MM.1S (cell line): ENCODE measurements at regions not wholly inside any gene's neighbourhood (a gene's known extent, or its start where the extent isn't known, plus 50 kb on each side); places are given as distances from the start of the nearest gene placed in this dataset.

ENCODE experiments used
- EZH2 ChIP-seq: fragments of 300-600 bp; sonication (generic); optimal IDR thresholded peaks from 2 replicates; pipeline ENCODE3; 2017; ENCODE audit warnings: low read depth, mild to moderate bottlenecking, antibody characterized with exemption, low read length, mixed read lengths
- TF ChIP-seq, protein P1 (sequence below): fragments of 300-600 bp; sonication (generic); IDR thresholded peaks from 2 replicates; pipeline ENCODE4 v1.5.1; 2016; ENCODE audit warnings: antibody characterized with exemption, low read length, mixed read lengths

- TF ChIP-seq, protein P1, sequence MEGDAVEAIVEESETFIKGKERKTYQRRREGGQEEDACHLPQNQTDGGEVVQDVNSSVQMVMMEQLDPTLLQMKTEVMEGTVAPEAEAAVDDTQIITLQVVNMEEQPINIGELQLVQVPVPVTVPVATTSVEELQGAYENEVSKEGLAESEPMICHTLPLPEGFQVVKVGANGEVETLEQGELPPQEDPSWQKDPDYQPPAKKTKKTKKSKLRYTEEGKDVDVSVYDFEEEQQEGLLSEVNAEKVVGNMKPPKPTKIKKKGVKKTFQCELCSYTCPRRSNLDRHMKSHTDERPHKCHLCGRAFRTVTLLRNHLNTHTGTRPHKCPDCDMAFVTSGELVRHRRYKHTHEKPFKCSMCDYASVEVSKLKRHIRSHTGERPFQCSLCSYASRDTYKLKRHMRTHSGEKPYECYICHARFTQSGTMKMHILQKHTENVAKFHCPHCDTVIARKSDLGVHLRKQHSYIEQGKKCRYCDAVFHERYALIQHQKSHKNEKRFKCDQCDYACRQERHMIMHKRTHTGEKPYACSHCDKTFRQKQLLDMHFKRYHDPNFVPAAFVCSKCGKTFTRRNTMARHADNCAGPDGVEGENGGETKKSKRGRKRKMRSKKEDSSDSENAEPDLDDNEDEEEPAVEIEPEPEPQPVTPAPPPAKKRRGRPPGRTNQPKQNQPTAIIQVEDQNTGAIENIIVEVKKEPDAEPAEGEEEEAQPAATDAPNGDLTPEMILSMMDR = no peak
- TF ChIP-seq EZH2 = no peak
These were observed 1109.5 kb downstream of the NSUN3 start for GRCh38 chr3:95172164-95172943.
